ENCODE measurements at regions not wholly inside any gene's neighbourhood (a gene's known extent, or its start where the extent isn't known, plus 50 kb on each side); places are given as distances from the start of the nearest gene placed in this dataset.

DNA sequence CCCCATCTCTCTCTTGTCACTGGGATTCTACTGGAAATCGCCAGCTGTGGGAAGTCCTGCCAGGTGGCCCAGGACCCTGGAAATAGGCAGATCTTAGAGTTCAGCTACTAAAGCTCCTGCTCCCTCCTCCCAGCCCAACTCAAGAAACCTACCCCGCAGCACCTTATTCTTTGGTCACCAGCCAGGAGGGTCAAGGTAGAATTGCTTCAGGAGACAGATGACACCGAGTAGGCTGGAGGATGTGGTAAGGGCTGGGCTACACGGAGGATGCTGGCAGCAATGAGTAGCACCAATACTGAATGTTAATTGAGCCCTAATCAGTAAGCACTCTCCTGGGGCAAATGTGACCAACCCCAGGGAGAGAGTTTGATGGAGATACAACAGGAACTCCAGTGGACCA is 119.7 kb upstream of the VASH1 start:
- no peaks in the 10 kb centered on the region for H3K4me1 Mint-ChIP-seq
- H3K27me3 Mint-ChIP-seq = peaks cover 19% of the 10 kb centered on the region
- H3K4me3 Mint-ChIP-seq = no peak overlapping the region
- H3K36me3 Mint-ChIP-seq = no peaks in the 10 kb centered on the region
- peaks cover 4% of the 10 kb centered on the region for H3K9me3 Mint-ChIP-seq
- H3K27ac Mint-ChIP-seq = no peak overlapping the region

DNA sequence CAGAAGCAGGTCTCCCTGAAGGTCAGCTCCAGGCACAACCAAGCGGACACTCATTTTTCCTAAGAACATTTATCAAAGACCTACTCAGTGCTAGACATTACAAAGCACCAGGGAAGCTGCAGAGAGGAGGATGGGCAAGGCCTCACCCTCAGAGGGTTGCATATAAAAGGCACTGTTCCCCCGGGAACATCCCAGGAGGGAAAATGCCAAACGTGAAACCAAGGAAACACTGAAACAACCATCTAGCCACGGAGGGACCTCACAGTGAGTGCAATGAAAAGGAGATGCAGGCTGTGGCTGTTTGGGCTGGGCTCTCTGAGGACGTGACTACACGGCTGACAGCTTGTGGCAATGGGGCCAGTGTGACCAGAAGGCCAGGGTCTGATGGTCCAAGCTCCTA is 117.4 kb upstream of the VASH1 start:
- Mint-ChIP-seq H3K36me3 (no peaks in the 10 kb centered on the region), H3K4me1 (no peaks in the 10 kb centered on the region), H3K9me3 (no peaks in the 10 kb centered on the region), H3K27me3 (peaks cover 18% of the 10 kb centered on the region), H3K4me3 (no peak overlapping the region), H3K27ac (no peak overlapping the region)

DNA sequence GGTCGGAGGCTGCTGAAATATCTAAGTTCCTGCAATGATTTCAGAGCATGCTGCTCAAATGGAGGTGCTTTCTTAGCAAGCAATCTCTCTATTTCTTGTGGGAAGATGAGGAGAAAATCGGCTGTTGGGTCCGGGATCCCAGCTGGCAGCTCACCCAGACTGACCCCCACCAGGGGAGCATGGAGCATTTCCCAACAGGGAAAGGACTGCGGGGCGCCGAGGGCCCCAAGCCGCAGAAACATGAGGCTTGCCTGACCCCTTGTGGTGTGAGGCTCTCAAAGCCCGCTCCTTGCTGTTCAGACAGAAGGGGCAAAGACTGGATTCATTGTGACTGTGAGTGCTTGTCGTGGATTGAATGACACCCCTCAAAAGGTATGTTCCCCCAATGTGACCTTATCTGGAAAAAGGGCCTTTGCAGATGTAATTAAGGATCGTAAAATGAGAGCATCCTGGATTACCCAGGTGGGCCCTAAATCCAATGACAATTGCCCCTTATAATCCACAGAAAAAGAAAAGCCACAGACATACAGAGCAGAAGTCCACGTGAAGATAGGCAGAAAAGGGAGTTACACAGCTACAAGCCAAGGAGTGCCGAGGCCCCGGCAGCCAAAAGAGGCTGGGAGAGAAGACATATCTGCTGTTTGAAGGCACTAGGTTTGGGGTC is 116.3 kb upstream of the VASH1 start:
- Mint-ChIP-seq H3K36me3 (no peaks in the 10 kb centered on the region), H3K9me3 (no peaks in the 10 kb centered on the region), H3K27ac (no peak overlapping the region), H3K4me3 (no peak overlapping the region), H3K27me3 (peaks cover 18% of the 10 kb centered on the region), H3K4me1 (no peaks in the 10 kb centered on the region)

DNA sequence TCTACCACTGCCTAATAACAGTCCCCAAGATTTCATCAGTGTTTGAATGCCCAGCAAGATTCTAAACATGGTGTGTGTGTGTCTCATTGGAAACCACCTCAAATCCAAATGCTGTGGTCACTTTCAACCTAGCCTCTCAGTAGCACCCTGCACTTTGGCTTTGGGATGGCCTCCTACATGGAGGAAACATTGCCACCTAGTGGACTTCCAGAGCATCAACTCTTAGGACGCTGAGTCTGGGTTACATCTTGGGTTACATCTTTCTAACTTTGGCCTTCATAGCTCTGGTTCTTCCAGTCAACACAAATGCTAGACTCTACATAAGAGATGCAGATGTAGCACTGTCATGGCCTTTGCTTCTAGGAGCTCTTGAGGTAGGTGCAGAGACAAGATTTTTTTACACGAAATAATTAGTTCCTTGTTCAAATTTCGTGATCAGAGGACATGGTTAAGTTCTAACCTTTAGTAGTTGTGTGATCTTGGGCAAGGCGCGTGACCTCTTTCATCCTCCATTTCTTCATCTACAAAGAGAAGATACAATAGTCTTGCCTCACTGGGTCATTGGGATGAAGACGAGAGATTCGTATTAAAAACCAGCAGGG is 113.5 kb upstream of the VASH1 start:
- H3K9me3 Mint-ChIP-seq = no peaks in the 10 kb centered on the region
- H3K36me3 Mint-ChIP-seq = no peaks in the 10 kb centered on the region
- H3K27me3 Mint-ChIP-seq = peaks cover 9% of the 10 kb centered on the region
- H3K27ac Mint-ChIP-seq = no peak overlapping the region
- no peak overlapping the region for H3K4me3 Mint-ChIP-seq
- H3K4me1 Mint-ChIP-seq = no peaks in the 10 kb centered on the region

DNA sequence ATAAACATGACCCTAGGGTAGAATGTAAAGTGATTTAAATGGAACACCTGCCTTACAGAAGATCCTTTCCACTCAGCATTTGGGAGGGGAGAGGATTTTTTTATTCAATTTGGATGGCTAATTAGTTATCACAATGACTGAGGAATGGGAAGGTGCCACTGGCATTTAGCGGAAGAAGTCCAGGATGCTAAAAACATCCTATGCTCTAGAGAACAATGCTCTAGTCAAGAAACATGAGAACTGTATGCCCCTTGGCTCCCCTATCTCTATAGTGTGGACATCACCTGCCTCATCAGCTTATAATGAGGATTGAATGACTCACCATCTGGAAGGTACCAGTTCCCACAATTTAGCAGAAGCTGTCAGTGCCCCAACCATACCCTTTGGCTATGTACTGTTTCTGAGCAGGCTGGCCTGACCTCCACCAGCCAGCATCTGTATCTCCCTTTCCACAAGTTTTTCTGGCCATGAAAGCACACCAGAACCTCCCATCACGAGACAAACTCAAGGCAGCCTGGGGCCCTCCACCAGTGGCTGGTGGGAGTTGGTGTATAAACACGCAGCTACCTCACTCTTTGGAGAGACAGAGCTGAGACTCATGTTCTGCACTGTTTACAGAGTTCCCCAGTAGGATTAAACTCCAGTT is 109.7 kb upstream of the VASH1 start:
- Mint-ChIP-seq H3K9me3 (no peaks in the 10 kb centered on the region), H3K4me1 (no peaks in the 10 kb centered on the region), H3K36me3 (no peaks in the 10 kb centered on the region), H3K27ac (peak overlapping the region; percentile 33), H3K27me3 (no peaks in the 10 kb centered on the region), H3K4me3 (no peak overlapping the region)

DNA sequence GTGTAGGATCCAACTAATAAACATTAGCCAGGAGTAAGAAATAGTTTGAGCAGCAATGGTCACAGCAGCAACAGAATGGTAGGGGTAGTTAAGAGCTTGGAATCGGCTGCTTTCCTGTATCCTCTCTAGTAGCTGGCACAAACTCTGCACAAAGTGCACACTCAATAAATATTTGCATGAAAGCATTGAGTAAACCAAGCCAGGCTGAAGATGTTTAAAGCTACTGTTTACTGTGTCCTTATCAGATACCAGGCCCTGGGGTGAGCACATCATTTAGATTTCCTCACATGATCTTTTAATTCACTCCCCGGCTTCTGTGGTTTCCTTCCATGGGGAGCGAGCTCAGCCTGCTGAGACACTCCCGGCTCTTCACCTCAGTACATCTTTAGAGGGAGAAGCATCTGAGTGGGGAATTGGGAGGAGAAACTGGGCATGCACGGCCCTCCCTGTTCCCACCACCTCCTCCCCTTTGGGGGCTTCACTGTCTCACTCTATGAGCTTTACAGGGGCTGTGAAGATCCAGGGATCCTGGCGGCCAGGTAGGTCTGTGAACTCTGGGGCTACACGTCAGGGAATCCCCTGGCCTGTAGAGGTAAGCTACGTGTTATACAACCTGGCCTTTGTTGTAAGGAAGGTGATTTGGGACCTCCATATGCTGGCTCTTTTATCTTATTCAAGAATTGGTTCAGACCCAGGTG is 107.2 kb upstream of the VASH1 start:
- Mint-ChIP-seq H3K4me1 (no peaks in the 10 kb centered on the region), H3K4me3 (no peak overlapping the region), H3K36me3 (no peaks in the 10 kb centered on the region), H3K27me3 (no peaks in the 10 kb centered on the region), H3K27ac (no peak overlapping the region), H3K9me3 (peaks cover 3% of the 10 kb centered on the region)

DNA sequence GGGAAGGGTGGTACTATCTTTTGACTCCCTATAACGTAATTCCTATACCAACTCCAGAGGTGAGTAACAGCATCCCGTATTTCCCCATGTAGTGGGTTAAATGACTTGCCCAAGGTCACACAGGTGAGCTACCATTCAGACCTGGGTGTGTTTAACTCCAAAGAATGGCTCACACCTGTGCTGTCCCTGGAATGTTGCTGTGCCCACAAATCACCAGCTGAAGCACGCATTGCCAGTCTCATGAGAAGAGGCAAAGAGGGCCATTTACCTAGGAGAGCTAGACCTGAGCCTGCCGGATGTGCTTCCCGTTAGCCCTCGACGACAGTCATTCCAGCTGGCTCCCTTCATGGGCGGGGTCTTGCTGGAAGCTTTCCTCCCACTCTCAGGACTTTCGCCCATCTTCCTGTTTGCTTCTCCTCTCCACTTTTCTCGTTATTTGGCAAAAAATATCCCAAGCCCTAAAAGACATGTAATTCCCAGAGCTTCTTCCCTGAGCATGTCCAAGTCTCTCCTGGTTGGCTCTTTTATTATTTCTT is 106.6 kb upstream of the VASH1 start:
- Mint-ChIP-seq H3K36me3 (no peaks in the 10 kb centered on the region), H3K4me1 (no peaks in the 10 kb centered on the region), H3K27me3 (no peaks in the 10 kb centered on the region), H3K4me3 (no peak overlapping the region), H3K9me3 (peaks cover 3% of the 10 kb centered on the region), H3K27ac (no peak overlapping the region)

DNA sequence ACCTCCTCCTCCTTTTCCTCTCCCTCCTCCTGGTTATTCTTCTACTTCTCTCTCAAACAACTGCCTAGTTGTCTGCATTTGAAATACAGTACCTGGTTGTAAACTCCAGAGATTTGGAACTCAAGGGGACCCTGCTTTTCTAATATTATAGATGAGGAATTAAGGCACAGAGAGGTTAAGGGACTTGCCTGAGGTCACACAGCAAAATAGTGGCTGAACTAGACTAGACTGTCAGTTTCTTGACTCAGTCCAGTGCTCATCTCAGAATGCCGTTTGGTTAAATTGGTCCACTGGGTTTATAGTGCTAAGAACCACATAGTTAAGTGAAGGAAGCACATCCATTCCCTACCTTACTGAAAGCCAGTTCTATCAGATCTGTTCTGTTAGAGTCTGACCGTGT is 105.9 kb upstream of the VASH1 start:
- Mint-ChIP-seq H3K36me3 (no peaks in the 10 kb centered on the region), H3K27me3 (peaks cover 2% of the 10 kb centered on the region), H3K4me3 (no peak overlapping the region), H3K9me3 (peaks cover 3% of the 10 kb centered on the region), H3K4me1 (no peaks in the 10 kb centered on the region), H3K27ac (no peak overlapping the region)

DNA sequence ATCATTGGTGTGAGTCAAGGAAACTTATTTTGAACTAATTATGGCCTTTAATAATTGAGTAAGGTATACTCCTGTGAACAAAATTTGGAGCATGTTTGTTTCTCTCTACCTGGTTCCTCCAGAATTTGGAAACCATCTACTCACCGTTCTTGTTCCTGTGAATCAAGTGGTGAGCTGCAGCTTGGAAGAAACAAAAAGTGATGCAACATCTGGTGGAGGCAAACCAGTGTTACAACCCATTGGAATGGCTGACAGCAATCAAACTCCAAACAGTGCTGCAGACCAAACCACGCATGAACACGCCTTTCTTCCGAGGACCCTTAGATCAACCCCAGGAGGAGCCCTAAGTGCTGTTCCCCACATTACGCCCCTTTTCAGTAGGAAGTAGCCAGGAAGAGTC is 104.7 kb upstream of the VASH1 start:
- H3K27ac Mint-ChIP-seq = no peak overlapping the region
- peaks cover 2% of the 10 kb centered on the region for H3K27me3 Mint-ChIP-seq
- H3K4me3 Mint-ChIP-seq = no peak overlapping the region
- no peaks in the 10 kb centered on the region for H3K36me3 Mint-ChIP-seq
- peaks cover 3% of the 10 kb centered on the region for H3K9me3 Mint-ChIP-seq
- no peaks in the 10 kb centered on the region for H3K4me1 Mint-ChIP-seq

DNA sequence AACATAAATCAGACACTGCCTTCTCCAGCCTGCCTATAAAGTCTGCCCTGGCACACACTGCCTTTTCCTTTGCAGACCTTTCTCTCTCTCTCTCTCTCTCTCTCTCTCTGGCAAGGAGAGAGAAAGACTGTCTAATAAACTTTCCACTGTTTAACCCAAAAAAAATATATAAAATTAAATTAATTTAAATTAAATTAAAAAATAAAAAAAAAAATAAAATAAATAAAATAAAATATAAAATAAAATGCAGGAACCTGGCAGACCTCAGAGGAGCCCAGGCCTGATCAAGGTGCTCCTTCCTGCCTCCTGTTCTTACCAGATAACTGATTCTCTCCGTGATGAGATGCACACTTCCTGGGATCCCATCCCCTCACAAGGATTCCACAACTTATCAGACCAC is 103.9 kb upstream of the VASH1 start:
- peaks cover 3% of the 10 kb centered on the region for H3K9me3 Mint-ChIP-seq

DNA sequence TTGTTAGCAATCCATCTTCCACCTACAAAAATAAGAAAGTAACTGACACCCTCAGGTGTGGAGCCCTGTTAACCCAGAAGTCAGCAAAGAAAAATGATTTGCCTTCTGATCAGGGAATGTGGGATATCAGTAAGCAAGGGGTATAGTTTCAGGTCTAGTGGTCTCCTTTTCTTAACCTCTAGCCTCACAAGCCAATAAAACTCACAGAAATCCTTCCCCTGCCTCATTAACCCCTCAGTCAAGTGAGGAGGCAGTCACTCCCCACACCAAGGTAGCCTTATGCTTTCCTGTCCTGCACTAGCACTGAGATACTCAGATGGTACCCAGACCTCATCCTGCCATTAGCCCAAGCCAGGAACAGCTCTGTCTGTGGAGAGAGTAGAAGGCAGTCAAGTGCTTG is 103.4 kb upstream of the VASH1 start:
- H3K4me1 Mint-ChIP-seq = no peaks in the 10 kb centered on the region
- no peak overlapping the region for H3K27ac Mint-ChIP-seq
- H3K27me3 Mint-ChIP-seq = peaks cover 2% of the 10 kb centered on the region
- H3K9me3 Mint-ChIP-seq = peaks cover 3% of the 10 kb centered on the region
- H3K4me3 Mint-ChIP-seq = no peak overlapping the region
- H3K36me3 Mint-ChIP-seq = no peaks in the 10 kb centered on the region

More for the DNA sequence above, 103.9 kb upstream of the VASH1 start:
- Mint-ChIP-seq H3K27ac (no peak overlapping the region), H3K27me3 (peaks cover 2% of the 10 kb centered on the region), H3K36me3 (no peaks in the 10 kb centered on the region), H3K4me1 (no peaks in the 10 kb centered on the region), H3K4me3 (no peak overlapping the region)

DNA sequence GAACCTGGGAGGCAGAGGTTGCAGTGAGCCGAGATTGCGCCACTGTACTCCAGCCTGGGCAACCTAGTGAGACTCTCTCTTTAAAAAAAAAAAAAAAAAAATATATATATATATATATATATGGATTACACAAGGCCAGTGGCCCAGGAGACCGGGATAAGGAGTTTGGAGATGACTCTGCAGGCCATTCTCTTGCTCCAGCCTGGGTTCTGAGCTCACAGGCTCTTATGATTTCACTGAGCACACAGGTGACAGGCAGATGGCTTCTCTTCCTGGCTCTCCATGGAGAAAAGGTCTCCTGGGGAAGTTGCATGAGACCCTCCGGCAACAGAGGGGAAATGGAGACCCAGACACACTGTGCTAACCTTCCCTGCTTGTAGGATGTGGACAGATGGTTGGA is 98.7 kb upstream of the VASH1 start:
- Mint-ChIP-seq H3K27me3 (peaks cover 2% of the 10 kb centered on the region), H3K4me1 (no peaks in the 10 kb centered on the region), H3K36me3 (peaks cover 1% of the 10 kb centered on the region), H3K27ac (no peak overlapping the region), H3K9me3 (peaks cover 3% of the 10 kb centered on the region), H3K4me3 (no peak overlapping the region)

DNA sequence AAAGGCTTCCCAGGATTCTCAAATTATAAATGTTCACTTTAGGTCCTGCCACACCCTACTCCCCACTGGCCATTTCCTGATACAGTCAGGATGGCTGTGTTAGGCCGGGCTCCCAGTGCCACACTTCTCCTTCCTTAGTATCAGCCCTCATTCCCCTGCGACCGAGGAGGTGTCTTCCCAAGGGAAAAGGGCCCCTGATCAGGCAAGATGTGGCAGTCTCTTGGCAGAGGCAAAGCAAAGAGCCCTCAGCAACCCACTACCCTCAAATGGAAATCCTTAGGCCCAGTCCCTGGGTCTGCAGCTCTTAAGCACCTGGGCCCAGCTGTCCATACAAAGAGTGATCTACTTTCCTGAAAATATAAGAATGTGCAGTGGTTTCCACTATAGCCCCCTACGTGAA is 96.5 kb upstream of the VASH1 start:
- Mint-ChIP-seq H3K27ac (no peak overlapping the region), H3K4me1 (no peaks in the 10 kb centered on the region)

DNA sequence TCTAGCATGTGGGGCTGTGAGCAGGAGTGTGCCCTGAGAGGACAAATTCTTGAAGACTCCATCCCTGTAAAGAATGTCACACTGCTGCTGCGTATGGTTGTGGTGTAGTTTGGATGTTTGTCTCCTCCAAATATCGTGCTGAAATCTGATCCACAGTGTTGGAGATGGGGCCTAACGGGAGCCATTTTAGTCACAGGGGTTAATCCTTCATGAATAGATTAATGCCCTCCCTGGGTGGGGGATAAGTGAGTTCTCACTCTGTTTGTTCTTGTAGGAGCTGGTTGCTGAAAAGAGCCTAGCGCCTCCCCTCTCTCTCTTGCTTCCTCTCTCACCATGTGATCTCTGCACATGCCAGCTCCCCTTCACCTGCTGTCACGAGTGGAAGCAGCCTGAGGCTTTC is 94.5 kb upstream of the VASH1 start:
- H3K9me3 Mint-ChIP-seq = peaks cover 5% of the 10 kb centered on the region
- peaks cover 3% of the 10 kb centered on the region for H3K27me3 Mint-ChIP-seq
- no peak overlapping the region for H3K4me3 Mint-ChIP-seq
- H3K27ac Mint-ChIP-seq = no peak overlapping the region
- H3K4me1 Mint-ChIP-seq = no peaks in the 10 kb centered on the region
- peaks cover 4% of the 10 kb centered on the region for H3K36me3 Mint-ChIP-seq

More for the DNA sequence above, 96.5 kb upstream of the VASH1 start:
- H3K36me3 Mint-ChIP-seq = peaks cover 1% of the 10 kb centered on the region
- peaks cover 2% of the 10 kb centered on the region for H3K9me3 Mint-ChIP-seq
- peaks cover 2% of the 10 kb centered on the region for H3K27me3 Mint-ChIP-seq
- H3K4me3 Mint-ChIP-seq = no peak overlapping the region

DNA sequence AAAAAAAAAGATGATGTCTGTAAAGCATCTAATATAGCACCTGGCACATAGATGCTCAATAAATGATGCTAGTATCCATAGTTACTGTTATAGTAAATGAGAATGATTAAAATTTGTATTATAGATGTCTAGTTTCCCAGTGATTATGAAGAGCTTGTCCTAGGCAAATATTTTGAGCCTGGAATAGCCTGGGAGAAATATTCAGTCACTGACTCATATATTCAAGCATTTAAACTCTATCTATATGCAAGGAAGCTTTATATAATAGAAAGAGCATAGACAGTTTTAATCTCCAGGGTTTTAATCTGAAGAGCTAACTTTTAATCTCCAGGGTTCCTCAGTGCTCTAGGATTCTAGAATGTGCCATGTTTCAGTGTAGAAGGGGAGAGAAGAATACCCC is 91.5 kb upstream of the VASH1 start:
- H3K27me3 Mint-ChIP-seq = peaks cover 9% of the 10 kb centered on the region
- no peaks in the 10 kb centered on the region for H3K4me1 Mint-ChIP-seq
- H3K4me3 Mint-ChIP-seq = no peak overlapping the region
- peaks cover 5% of the 10 kb centered on the region for H3K9me3 Mint-ChIP-seq
- H3K27ac Mint-ChIP-seq = no peak overlapping the region
- H3K36me3 Mint-ChIP-seq = peaks cover 3% of the 10 kb centered on the region

DNA sequence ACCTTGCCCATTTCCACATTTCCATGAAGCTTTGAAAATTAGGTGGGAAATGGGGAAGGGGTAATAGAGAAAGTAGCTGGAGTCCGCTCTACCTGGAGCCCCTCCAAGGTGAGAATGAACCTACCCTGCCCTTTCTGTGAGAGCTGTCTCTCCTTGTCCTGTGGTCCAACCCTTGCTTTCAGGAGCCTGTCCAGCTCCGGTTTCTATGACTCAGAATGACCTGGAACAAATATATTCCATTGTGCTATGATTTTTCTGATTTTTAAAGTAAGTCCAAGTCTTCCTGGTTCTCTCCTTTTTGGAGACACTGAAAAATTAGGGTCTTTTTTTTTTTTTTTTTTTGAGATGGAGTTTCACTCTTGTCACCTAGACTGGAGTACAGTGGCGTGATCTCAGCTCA is 89.1 kb upstream of the VASH1 start:
- H3K27me3 Mint-ChIP-seq = peaks cover 10% of the 10 kb centered on the region
- no peaks in the 10 kb centered on the region for H3K4me1 Mint-ChIP-seq
- H3K36me3 Mint-ChIP-seq = peaks cover 3% of the 10 kb centered on the region
- H3K4me3 Mint-ChIP-seq = no peak overlapping the region
- H3K9me3 Mint-ChIP-seq = peaks cover 5% of the 10 kb centered on the region
- H3K27ac Mint-ChIP-seq = no peak overlapping the region

All from activated naive CD4-positive, alpha-beta T cell treated with anti-CD3 and anti-CD28 coated beads, Interleukin-2, amount 50 U/mL, for 24 hours (primary cell).